ENCODE measurements at regions not wholly inside any gene's neighbourhood (a gene's known extent, or its start where the extent isn't known, plus 50 kb on each side); places are given as distances from the start of the nearest gene placed in this dataset.

GRCh38 chr20:50272030-50272723, 81.5 kb downstream of the CEBPB start:
- DNase-seq (ENCODE audit: low spot score), result no peak
- no peaks in the 10 kb centered on the region for H3K27me3 ChIP-seq (replicated peaks; ENCODE audit: insufficient read depth)
- H3K9me3 ChIP-seq, result no peaks in the 10 kb centered on the region
- no peak for ATAC-seq (ENCODE audit: insufficient number of reproducible peaks, low FRiP score, low read depth)
- H3K4me1 ChIP-seq (ENCODE audit: control insufficient read depth in 1 of 2, low read depth in 2 of 2), result peaks cover 0 to 2% of the 10 kb centered on the region in 2 donors
- TF ChIP-seq, protein P1, sequence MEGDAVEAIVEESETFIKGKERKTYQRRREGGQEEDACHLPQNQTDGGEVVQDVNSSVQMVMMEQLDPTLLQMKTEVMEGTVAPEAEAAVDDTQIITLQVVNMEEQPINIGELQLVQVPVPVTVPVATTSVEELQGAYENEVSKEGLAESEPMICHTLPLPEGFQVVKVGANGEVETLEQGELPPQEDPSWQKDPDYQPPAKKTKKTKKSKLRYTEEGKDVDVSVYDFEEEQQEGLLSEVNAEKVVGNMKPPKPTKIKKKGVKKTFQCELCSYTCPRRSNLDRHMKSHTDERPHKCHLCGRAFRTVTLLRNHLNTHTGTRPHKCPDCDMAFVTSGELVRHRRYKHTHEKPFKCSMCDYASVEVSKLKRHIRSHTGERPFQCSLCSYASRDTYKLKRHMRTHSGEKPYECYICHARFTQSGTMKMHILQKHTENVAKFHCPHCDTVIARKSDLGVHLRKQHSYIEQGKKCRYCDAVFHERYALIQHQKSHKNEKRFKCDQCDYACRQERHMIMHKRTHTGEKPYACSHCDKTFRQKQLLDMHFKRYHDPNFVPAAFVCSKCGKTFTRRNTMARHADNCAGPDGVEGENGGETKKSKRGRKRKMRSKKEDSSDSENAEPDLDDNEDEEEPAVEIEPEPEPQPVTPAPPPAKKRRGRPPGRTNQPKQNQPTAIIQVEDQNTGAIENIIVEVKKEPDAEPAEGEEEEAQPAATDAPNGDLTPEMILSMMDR (IDR thresholded peaks at IDR 0.05), result no peak
- no peaks in the 10 kb centered on the region for H3K36me3 ChIP-seq
- H3K4me3 ChIP-seq, result no peak overlapping the region
- H3K27ac ChIP-seq, result no peak overlapping the region

- DNase-seq (ENCODE audit: low spot score), result no peak
- H3K36me3 ChIP-seq, result no peaks in the 10 kb centered on the region
- TF ChIP-seq, protein P1 (IDR thresholded peaks at IDR 0.05), result no peak
- peak overlapping the region in 1 of 2 donors; percentile 19 for H3K27ac ChIP-seq
- ATAC-seq (ENCODE audit: insufficient number of reproducible peaks, low FRiP score, low read depth), result no peak
- H3K9me3 ChIP-seq, result no peaks in the 10 kb centered on the region
- H3K27me3 ChIP-seq (replicated peaks; ENCODE audit: insufficient read depth), result no peaks in the 10 kb centered on the region
- H3K4me3 ChIP-seq, result no peak overlapping the region
- H3K4me1 ChIP-seq (ENCODE audit: control insufficient read depth in 1 of 2, low read depth in 2 of 2), result peaks cover 2 to 6% of the 10 kb centered on the region in 2 donors
Measured at GRCh38 chr20:50272724-50273446, 82.3 kb downstream of the CEBPB start.

DNA sequence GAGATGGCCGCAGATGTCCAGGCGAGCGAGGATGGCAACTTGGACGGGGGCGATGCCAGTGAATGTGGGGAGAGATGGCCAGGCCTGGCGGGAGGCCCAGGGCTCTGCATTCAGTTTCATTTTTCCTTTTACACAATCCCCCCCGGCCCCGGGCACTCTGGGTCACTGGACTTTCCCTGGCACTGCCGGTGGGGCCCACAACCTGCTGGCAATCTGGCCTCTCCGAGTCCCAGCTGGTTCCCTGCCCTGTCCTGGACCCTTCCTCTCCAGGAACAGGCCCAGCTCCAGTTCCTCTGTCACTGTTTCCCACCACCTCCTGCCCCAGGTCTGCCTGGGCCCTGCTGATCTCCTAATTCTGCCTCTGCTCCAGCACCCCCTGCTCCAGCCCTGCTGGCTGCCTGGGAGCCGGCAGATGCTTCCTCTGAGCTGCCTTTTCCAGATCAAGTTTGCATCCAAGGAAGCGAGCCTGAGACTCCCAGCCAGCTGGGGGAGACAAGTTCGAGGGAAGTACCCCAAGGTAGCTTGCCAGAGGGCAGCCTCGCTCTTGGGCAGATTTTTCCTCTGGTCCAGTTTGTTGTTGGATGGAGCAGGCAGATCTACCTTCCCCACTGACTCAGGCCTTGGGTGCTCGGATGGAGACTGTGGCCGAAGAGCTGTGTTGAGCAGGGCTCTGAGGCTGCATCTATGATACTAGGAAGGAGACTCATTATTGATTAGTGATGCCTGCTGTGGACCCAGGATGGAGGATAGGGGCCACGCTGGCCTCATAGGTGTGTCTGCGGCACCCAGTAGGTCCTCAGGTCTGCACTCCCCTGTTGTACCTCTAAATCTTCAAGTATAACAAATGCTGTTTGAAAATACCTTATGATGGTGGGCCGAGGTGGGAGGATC, 83.2 kb downstream of the CEBPB start:
- Histone ChIP-seq H3K27me3 (replicated peaks; ENCODE audit: insufficient read depth) (no peaks in the 10 kb centered on the region), H3K4me1 (ENCODE audit: control insufficient read depth in 1 of 2, low read depth in 2 of 2) (peaks cover 9 to 15% of the 10 kb centered on the region in 2 donors), H3K36me3 (no peaks in the 10 kb centered on the region), H3K9me3 (no peaks in the 10 kb centered on the region), H3K27ac (peak overlapping the region in 1 of 2 donors; percentile 52), H3K4me3 (no peak overlapping the region)
- ATAC-seq (ENCODE audit: insufficient number of reproducible peaks, low FRiP score, low read depth) (no peak), DNase-seq (ENCODE audit: low spot score) (no peak)
- TF ChIP-seq, protein P1 (IDR thresholded peaks at IDR 0.05), result no peak

GRCh38 chr20:50274570-50275430, 84.2 kb downstream of the CEBPB start:
- no peaks in the 10 kb centered on the region for H3K9me3 ChIP-seq
- H3K27me3 ChIP-seq (replicated peaks; ENCODE audit: insufficient read depth), result no peaks in the 10 kb centered on the region
- no peak for ATAC-seq (ENCODE audit: insufficient number of reproducible peaks, low FRiP score, low read depth)
- H3K4me3 ChIP-seq, result no peak overlapping the region
- H3K4me1 ChIP-seq (ENCODE audit: control insufficient read depth in 1 of 2, low read depth in 2 of 2), result peaks cover 13 to 25% of the 10 kb centered on the region in 2 donors
- peak overlapping the region in 1 of 2 donors; percentile 52 for H3K27ac ChIP-seq
- H3K36me3 ChIP-seq, result no peaks in the 10 kb centered on the region
- TF ChIP-seq, protein P1 (IDR thresholded peaks at IDR 0.05), result no peak
- no peak for DNase-seq (ENCODE audit: low spot score)
